SU-DHL-6 (cell line): ENCODE measurements at regions not wholly inside any gene's neighbourhood (a gene's known extent, or its start where the extent isn't known, plus 50 kb on each side); places are given as distances from the start of the nearest gene placed in this dataset.

Source experiments
- EZH2phosphoT487 ChIP-seq: fragments of 200-600 bp; sonication (generic), shearing (Covaris generic); conservative IDR thresholded peaks from 2 replicates; pipeline ENCODE4 v1.6.1; 2018; ENCODE audit warnings: mild to moderate bottlenecking, antibody characterized with exemption, low read length, moderate library complexity, mixed read lengths
- TF ChIP-seq, protein P1 (sequence below): fragments of 200-600 bp; sonication (generic); IDR thresholded peaks from one replicate; pipeline ENCODE4 v1.5.1; 2017; ENCODE audit warnings: antibody characterized with exemption, mild to moderate bottlenecking, low read length, moderate library complexity; ENCODE audit not compliant: insufficient read depth, poor library complexity, severe bottlenecking

DNA sequence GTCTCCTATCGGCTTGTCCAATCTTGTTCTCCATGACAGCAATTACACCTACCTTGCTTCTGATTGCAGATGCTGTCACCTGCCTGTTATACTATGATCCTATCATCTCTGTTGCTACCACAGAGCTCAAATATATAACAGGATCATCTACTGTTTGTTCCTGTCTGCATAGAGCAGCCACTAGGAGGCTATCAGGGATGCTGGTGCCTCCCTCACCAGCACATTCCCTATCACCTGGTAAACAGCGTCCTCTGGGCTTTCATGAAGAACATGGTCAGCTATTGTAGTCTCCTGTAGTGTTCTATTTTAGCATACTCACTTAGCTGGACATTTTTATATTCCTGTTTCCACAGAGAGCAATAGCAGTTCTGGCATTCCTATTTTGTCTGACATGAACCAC is 87.8 kb upstream of the FAT3 start:
- TF ChIP-seq, protein P1, sequence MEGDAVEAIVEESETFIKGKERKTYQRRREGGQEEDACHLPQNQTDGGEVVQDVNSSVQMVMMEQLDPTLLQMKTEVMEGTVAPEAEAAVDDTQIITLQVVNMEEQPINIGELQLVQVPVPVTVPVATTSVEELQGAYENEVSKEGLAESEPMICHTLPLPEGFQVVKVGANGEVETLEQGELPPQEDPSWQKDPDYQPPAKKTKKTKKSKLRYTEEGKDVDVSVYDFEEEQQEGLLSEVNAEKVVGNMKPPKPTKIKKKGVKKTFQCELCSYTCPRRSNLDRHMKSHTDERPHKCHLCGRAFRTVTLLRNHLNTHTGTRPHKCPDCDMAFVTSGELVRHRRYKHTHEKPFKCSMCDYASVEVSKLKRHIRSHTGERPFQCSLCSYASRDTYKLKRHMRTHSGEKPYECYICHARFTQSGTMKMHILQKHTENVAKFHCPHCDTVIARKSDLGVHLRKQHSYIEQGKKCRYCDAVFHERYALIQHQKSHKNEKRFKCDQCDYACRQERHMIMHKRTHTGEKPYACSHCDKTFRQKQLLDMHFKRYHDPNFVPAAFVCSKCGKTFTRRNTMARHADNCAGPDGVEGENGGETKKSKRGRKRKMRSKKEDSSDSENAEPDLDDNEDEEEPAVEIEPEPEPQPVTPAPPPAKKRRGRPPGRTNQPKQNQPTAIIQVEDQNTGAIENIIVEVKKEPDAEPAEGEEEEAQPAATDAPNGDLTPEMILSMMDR = no peak
- TF ChIP-seq EZH2phosphoT487 = no peak
